GM20000 (cell line): ENCODE measurements at regions not wholly inside any gene's neighbourhood (a gene's known extent, or its start where the extent isn't known, plus 50 kb on each side); places are given as distances from the start of the nearest gene placed in this dataset.

ENCODE experiments used
- DNase-seq: peaks from one replicate; pipeline ENCODE4 v3.0.0; 2012; ENCODE audit warnings: low spot score
- CTCF ChIP-seq: IDR thresholded peaks from 2 replicates; pipeline ENCODE4 v1.5.1; 2012; ENCODE audit warnings: mild to moderate bottlenecking, control low read depth; ENCODE audit errors: extremely low read depth, missing control alignments

- no peak for TF ChIP-seq CTCF
- DNase-seq: no peak
Measured at GRCh38 chr3:168341956-168342936, 246.5 kb upstream of the GOLIM4 start.

GRCh38 chr3:168341192-168341815 lies 245.6 kb upstream of the GOLIM4 start:
- no peak for DNase-seq
- TF ChIP-seq CTCF: no peak

- TF ChIP-seq CTCF: no peak
- no peak for DNase-seq
Measured at GRCh38 chr3:168338161-168338560, 242.4 kb upstream of the GOLIM4 start.

GRCh38 chr3:168336276-168336675 lies 240.6 kb upstream of the GOLIM4 start:
- no peak for DNase-seq
- TF ChIP-seq CTCF: no peak

- no peak for DNase-seq
- no peak for TF ChIP-seq CTCF
Measured at GRCh38 chr3:168333410-168333935, 237.7 kb upstream of the GOLIM4 start.

- no peak for TF ChIP-seq CTCF
- no peak for DNase-seq
Measured at GRCh38 chr3:168331756-168332155, 236.0 kb upstream of the GOLIM4 start.

GRCh38 chr3:168330983-168331382 lies 235.3 kb upstream of the GOLIM4 start:
- DNase-seq: no peak
- no peak for TF ChIP-seq CTCF
